PC-3 (cell line): ENCODE measurements at regions not wholly inside any gene's neighbourhood (a gene's known extent, or its start where the extent isn't known, plus 50 kb on each side); places are given as distances from the start of the nearest gene placed in this dataset.
"Not testable (repeated sequence)": the region's sequence is repeated elsewhere in the genome, so short reads cannot be mapped to it uniquely, and the experiment has no call there.

Source experiments
- ATAC-seq: fragments of 200-7000 bp; cut with Tn5 transposase; 2 replicates; pipeline ENCODE4 v1.9.1; 2020; ENCODE audit warnings: mild to moderate bottlenecking, moderate library complexity
- BruUV-seq: library from RNA; stranded (reverse); fragments of 400-500 nt; replicated peaks from 2 replicates; lab custom pipeline; 2021; lab: Mats Ljungman, UMichigan
- CTCF ChIA-PET: fragments of 300-600 bp; sonication (Branson Sonifier 250); formaldehyde crosslinking; loops from one replicate; lab custom pipeline; 2022; ENCODE audit warnings: antibody characterized with exemption; lab: Charles Lee
- POLR2A ChIA-PET: fragments of 300-600 bp; sonication (Branson Sonifier 250); formaldehyde crosslinking; loops from one replicate; lab custom pipeline; 2022; ENCODE audit warnings: antibody characterized with exemption; ENCODE audit not compliant: unreplicated experiment; lab: Charles Lee
- DNase-seq: peaks from one replicate; pipeline ENCODE4 v3.0.0-alpha.2; 2015
- H2AFZ ChIP-seq: fragments of 300-600 bp; sonication (generic); 2 replicates; pipeline ENCODE4 v1.6.0; 2016; ENCODE audit warnings: antibody characterized with exemption, low read length
- H3F3A ChIP-seq: fragments of 300-600 bp; sonication (generic); one replicate; pipeline ENCODE4 v1.6.0; 2017; ENCODE audit warnings: antibody characterized with exemption, low read length, control low read depth, mild to moderate bottlenecking; ENCODE audit not compliant: unreplicated experiment
- H3K27ac ChIP-seq: fragments of 300-600 bp; sonication (generic); 2 replicates; pipeline ENCODE4 v1.5.1; 2016; ENCODE audit warnings: mild to moderate bottlenecking, low read length
- H3K27me3 ChIP-seq: fragments of 300-600 bp; sonication (generic); 2 replicates; pipeline ENCODE4 v1.6.1; 2016; ENCODE audit warnings: low read length, mixed read lengths
- H3K36me3 ChIP-seq: fragments of 300-600 bp; sonication (generic); 2 replicates; pipeline ENCODE4 v1.6.1; 2016; ENCODE audit warnings: low read depth, mixed run types, low read length, mixed read lengths
- H3K4me1 ChIP-seq: fragments of 300-600 bp; sonication (generic); 2 replicates; pipeline ENCODE4 v1.5.1; 2016; ENCODE audit warnings: low read length; ENCODE audit not compliant: insufficient read depth
- H3K4me2 ChIP-seq: fragments of 300-600 bp; sonication (generic); 2 replicates; pipeline ENCODE4 v1.6.0; 2016; ENCODE audit warnings: low read length
- H3K4me3 ChIP-seq: fragments of 300-600 bp; sonication (generic); 2 replicates; pipeline ENCODE4 v1.5.1; 2016; ENCODE audit warnings: mild to moderate bottlenecking, low read length, mixed read lengths
- H3K79me2 ChIP-seq: fragments of 300-600 bp; sonication (generic); 2 replicates; pipeline ENCODE4 v1.6.1; 2017; ENCODE audit warnings: low read length, mixed read lengths
- H3K9ac ChIP-seq: fragments of 300-600 bp; sonication (generic); 2 replicates; pipeline ENCODE4 v1.6.0; 2016; ENCODE audit warnings: mild to moderate bottlenecking, low read length
- H3K9me2 ChIP-seq: fragments of 300-600 bp; sonication (generic); replicated peaks from 2 replicates; pipeline ENCODE4 v1.6.1; 2016; ENCODE audit warnings: mixed run types, low read length, mixed read lengths
- H3K9me3 ChIP-seq: fragments of 300-600 bp; sonication (generic); 2 replicates; pipeline ENCODE4 v1.6.1; 2016; ENCODE audit warnings: low read length, mixed read lengths
- H4K20me1 ChIP-seq: fragments of 300-600 bp; sonication (generic); 2 replicates; pipeline ENCODE4 v1.6.1; 2016; ENCODE audit warnings: low read length, mixed read lengths
- EZH2 ChIP-seq: fragments of 300-600 bp; sonication (generic); IDR thresholded peaks from one replicate; pipeline ENCODE4 v1.6.1; 2017; ENCODE audit warnings: antibody characterized with exemption, mild to moderate bottlenecking, low read length; ENCODE audit not compliant: unreplicated experiment
- EZH2phosphoT487 ChIP-seq: fragments of 300-600 bp; sonication (generic); IDR thresholded peaks from 2 replicates; pipeline ENCODE4 v1.6.1; 2018; ENCODE audit warnings: mild to moderate bottlenecking, antibody characterized with exemption, low read length, borderline replicate concordance
- intact Hi-C: fragments of 100-400 bp; cut with micrococcal nuclease; formaldehyde crosslinking; loops from 2 replicates; pipeline ENCODE4 v1.9.0; 2023
- TF ChIP-seq, protein P1 (sequence below): fragments of 300-600 bp; sonication (generic); conservative IDR thresholded peaks from 2 replicates; pipeline ENCODE4 v1.5.1; 2017; ENCODE audit warnings: antibody characterized with exemption, low read depth, mild to moderate bottlenecking, low read length

DNA sequence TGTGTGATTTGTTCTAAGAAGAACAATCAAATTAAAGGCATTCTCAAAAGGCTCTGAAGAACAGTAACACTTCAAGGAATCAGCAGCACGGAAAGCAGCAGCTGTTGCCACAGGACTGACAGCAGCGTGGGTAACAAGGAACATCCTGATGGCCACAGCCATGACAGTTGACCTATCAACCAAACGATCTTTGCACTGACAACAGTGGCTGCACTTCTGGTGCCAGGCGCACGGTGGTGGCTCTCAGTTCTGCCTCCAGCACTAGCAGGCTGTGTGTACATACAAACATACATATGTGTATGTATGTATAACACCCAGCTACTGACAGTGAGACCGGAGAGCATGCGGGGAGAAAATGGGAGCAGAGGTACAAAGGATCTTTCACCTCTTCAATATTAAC, 114.1 kb downstream of the ZFAND4 start:
- H2AFZ ChIP-seq = no peak overlapping the region
- no peaks in the 10 kb centered on the region for H3K79me2 ChIP-seq
- no peaks in the 10 kb centered on the region for H3K27me3 ChIP-seq
- no peak overlapping the region for H3K4me2 ChIP-seq
- H4K20me1 ChIP-seq = no peaks in the 10 kb centered on the region
- ATAC-seq = no peak
- intact Hi-C loops = no loop called here
- ChIA-PET CTCF (no interaction called here), POLR2A (no interaction called here)
- TF ChIP-seq EZH2 (no peak), EZH2phosphoT487 (no peak)
- TF ChIP-seq, protein P1, sequence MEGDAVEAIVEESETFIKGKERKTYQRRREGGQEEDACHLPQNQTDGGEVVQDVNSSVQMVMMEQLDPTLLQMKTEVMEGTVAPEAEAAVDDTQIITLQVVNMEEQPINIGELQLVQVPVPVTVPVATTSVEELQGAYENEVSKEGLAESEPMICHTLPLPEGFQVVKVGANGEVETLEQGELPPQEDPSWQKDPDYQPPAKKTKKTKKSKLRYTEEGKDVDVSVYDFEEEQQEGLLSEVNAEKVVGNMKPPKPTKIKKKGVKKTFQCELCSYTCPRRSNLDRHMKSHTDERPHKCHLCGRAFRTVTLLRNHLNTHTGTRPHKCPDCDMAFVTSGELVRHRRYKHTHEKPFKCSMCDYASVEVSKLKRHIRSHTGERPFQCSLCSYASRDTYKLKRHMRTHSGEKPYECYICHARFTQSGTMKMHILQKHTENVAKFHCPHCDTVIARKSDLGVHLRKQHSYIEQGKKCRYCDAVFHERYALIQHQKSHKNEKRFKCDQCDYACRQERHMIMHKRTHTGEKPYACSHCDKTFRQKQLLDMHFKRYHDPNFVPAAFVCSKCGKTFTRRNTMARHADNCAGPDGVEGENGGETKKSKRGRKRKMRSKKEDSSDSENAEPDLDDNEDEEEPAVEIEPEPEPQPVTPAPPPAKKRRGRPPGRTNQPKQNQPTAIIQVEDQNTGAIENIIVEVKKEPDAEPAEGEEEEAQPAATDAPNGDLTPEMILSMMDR = no peak
- H3F3A ChIP-seq = no peaks in the 10 kb centered on the region
- no peak overlapping the region for H3K27ac ChIP-seq
- no TSS peak for BruUV-seq
- H3K9me2 ChIP-seq = no peaks in the 10 kb centered on the region
- H3K9ac ChIP-seq = no peak overlapping the region
- no peaks in the 10 kb centered on the region for H3K36me3 ChIP-seq
- H3K9me3 ChIP-seq = no peaks in the 10 kb centered on the region
- H3K4me1 ChIP-seq = no peaks in the 10 kb centered on the region
- no peak overlapping the region for H3K4me3 ChIP-seq
- no peak for DNase-seq

DNA sequence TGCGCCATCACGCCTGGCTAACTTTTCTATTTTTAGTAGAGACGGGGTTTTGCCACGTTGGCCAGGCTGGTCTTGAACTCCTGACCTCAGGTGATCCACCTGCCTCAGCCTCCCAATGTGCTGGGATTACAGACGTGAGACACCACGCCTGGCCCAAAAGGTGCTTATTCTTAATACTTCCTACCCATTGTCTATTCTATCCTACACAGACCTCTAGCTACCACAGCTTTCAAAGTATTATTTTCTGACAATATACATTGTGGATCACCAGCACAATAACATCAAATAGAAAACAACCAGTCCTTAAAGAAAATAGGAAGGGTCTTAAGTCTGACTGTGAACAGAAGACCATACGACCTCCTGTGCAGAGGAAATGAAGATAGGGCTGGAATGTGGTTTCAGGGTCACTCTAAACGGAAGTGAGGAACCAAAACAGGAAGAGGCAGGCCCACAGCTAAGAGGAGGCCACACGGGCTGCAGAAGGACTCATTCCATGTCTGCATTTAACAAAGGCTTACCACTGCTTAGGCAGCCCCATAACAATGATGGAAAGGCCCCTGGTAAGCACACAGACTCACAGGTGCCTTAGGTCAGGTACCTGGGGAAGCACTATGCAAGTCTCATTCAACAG, 115.2 kb downstream of the ZFAND4 start:
- no TSS peak for BruUV-seq
- no peak overlapping the region for H2AFZ ChIP-seq
- no peaks in the 10 kb centered on the region for H3K9me2 ChIP-seq
- H4K20me1 ChIP-seq = no peaks in the 10 kb centered on the region
- no peaks in the 10 kb centered on the region for H3F3A ChIP-seq
- TF ChIP-seq, protein P1 = no peak
- no peak for TF ChIP-seq EZH2phosphoT487
- no peak for TF ChIP-seq EZH2
- no peak overlapping the region for H3K27ac ChIP-seq
- CTCF ChIA-PET = no interaction called here
- no peaks in the 10 kb centered on the region for H3K36me3 ChIP-seq
- POLR2A ChIA-PET = no interaction called here
- H3K27me3 ChIP-seq = no peaks in the 10 kb centered on the region
- H3K79me2 ChIP-seq = no peaks in the 10 kb centered on the region
- intact Hi-C loops = no loop called here
- H3K9ac ChIP-seq = no peak overlapping the region
- DNase-seq = no peak
- no peak overlapping the region for H3K4me3 ChIP-seq
- H3K4me2 ChIP-seq = no peak overlapping the region
- ATAC-seq = no peak
- H3K4me1 ChIP-seq = no peaks in the 10 kb centered on the region
- H3K9me3 ChIP-seq = no peaks in the 10 kb centered on the region

DNA sequence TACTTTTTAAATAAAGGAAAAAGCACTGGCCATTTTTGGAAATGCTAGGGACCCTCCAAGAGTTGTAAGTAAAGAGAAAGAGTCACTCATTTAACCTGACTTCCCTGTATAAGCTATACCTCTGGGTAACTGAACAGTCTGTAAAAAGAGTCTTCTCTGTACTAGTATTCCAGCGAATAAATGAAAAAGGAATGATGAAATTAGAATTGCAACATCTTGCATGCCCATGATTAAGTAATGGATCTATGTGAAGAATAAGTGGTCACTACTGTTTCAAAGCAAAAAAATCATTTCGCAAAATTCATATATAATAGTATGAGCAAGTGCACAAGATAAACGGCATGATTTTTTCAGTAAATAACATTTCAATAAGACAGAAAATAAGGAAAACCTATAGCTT, 116.8 kb downstream of the ZFAND4 start:
- Histone ChIP-seq H3F3A (no peaks in the 10 kb centered on the region), H2AFZ (no peak overlapping the region), H3K79me2 (no peaks in the 10 kb centered on the region), H3K9me2 (no peaks in the 10 kb centered on the region), H3K4me3 (no peak overlapping the region), H3K4me2 (no peak overlapping the region), H3K36me3 (no peaks in the 10 kb centered on the region), H3K9me3 (no peaks in the 10 kb centered on the region), H4K20me1 (no peaks in the 10 kb centered on the region), H3K9ac (no peak overlapping the region), H3K27ac (no peak overlapping the region), H3K4me1 (no peaks in the 10 kb centered on the region), H3K27me3 (no peaks in the 10 kb centered on the region)
- ChIA-PET CTCF (no interaction called here), POLR2A (interaction anchor here (0.7 kb wide), 1 partner anchor 295 kb away, joined by 4 read pairs; no protein-coding TSS in a partner anchor)
- no peak for DNase-seq
- TF ChIP-seq, protein P1 = no peak
- TF ChIP-seq EZH2 (no peak), EZH2phosphoT487 (no peak)
- intact Hi-C loops = no loop called here
- ATAC-seq = no peak
- no TSS peak for BruUV-seq

DNA sequence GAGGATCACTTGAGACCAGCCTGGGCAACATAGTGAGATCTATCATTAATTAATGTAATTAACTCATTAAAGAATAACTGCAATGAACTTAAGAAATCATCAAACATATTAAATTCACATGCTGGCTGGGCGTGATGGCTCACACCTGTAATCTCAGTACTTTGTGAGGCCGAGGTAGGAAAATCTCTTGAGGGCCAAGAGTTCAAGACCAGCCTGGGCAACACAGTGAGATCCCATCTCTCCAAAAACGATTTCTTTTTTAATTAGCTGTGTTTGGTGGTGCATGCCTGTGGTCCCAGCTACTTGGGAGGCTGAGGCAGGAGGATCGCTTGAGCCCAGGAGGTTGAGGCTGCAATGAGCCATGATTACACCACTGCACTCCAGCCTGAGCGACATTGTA, 117.2 kb downstream of the ZFAND4 start:
- intact Hi-C loops, H3K27me3 ChIP-seq, H2AFZ ChIP-seq, H3F3A ChIP-seq, H3K79me2 ChIP-seq, H4K20me1 ChIP-seq, DNase-seq, H3K9me3 ChIP-seq, H3K4me2 ChIP-seq, H3K36me3 ChIP-seq, ATAC-seq, H3K27ac ChIP-seq, H3K4me1 ChIP-seq, H3K9ac ChIP-seq, BruUV-seq, H3K4me3 ChIP-seq, H3K9me2 ChIP-seq, CTCF ChIA-PET: not testable (repeated sequence)
- POLR2A ChIA-PET = interaction anchor here (0.7 kb wide), 1 partner anchor 294 kb away, joined by 4 read pairs; no protein-coding TSS in a partner anchor
